Uterus (tissue), 2 donors: ENCODE measurements at regions not wholly inside any gene's neighbourhood (a gene's known extent, or its start where the extent isn't known, plus 50 kb on each side); places are given as distances from the start of the nearest gene placed in this dataset.

Experiments
- POLR2A ChIP-seq, 2 donors: fragments of 450-650 bp; IDR thresholded peaks; one replicate each; pipeline ENCODE4 v1.6.1; 2016; ENCODE audit warnings: antibody characterized with exemption in 2 of 2, mild to moderate bottlenecking in 1 of 2, moderate library complexity in 1 of 2
- TF ChIP-seq, protein P1 (sequence below), 4 experiments: fragments of 200-600 bp in 2 of 4; fragments of 450-650 bp in 2 of 4; sonication (generic) in 2 of 4; IDR thresholded peaks; one replicate each; pipeline ENCODE4 v1.5.1; 2016 to 2019; ENCODE audit warnings: antibody characterized with exemption in 4 of 4, mild to moderate bottlenecking in 2 of 4, moderate library complexity in 1 of 4

DNA sequence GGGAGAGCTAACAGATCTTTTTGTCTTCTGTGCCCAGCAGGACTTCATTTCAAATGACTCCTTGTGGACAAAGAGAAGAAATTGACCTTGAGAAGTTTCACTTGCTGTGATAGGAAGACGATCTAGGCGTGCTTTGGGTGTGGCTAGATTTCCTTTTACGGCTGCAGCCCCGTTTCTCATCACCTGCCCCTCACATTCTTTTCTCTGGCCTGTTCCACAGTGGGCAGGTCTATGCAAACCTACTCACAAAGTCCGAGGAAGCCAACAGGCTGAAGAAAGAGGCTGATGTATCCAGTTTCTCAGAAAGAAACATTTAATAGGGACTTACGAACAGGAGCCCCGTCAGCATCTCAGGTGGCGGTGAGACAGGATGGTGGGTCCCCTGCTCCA, 231.8 kb downstream of the FGF9 start:
- TF ChIP-seq, protein P1, sequence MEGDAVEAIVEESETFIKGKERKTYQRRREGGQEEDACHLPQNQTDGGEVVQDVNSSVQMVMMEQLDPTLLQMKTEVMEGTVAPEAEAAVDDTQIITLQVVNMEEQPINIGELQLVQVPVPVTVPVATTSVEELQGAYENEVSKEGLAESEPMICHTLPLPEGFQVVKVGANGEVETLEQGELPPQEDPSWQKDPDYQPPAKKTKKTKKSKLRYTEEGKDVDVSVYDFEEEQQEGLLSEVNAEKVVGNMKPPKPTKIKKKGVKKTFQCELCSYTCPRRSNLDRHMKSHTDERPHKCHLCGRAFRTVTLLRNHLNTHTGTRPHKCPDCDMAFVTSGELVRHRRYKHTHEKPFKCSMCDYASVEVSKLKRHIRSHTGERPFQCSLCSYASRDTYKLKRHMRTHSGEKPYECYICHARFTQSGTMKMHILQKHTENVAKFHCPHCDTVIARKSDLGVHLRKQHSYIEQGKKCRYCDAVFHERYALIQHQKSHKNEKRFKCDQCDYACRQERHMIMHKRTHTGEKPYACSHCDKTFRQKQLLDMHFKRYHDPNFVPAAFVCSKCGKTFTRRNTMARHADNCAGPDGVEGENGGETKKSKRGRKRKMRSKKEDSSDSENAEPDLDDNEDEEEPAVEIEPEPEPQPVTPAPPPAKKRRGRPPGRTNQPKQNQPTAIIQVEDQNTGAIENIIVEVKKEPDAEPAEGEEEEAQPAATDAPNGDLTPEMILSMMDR (IDR thresholded peaks at IDR 0.05): no peak
- TF ChIP-seq POLR2A (IDR thresholded peaks at IDR 0.05): no peak
